SK-N-MC (cell line): ENCODE measurements at regions not wholly inside any gene's neighbourhood (a gene's known extent, or its start where the extent isn't known, plus 50 kb on each side); places are given as distances from the start of the nearest gene placed in this dataset.
"Not testable (repeated sequence)": the region's sequence is repeated elsewhere in the genome, so short reads cannot be mapped to it uniquely, and the experiment has no call there.

Source experiments
- DNase-seq: peaks from one replicate; pipeline ENCODE4 v3.0.0-alpha.2; 2011; ENCODE audit warnings: low read depth, low spot score
- H3K27ac ChIP-seq: fragments of 200-600 bp; sonication (generic); 2 replicates; pipeline ENCODE4 v1.5.1; 2016; ENCODE audit warnings: mixed run types
- H3K36me3 ChIP-seq: fragments of 200-600 bp; sonication (generic); 2 replicates; pipeline ENCODE4 v1.6.1; 2017; ENCODE audit warnings: antibody characterized with exemption, low read length, mixed read lengths; ENCODE audit not compliant: insufficient read depth
- H3K4me3 ChIP-seq: fragments of 200-600 bp; sonication (generic); 2 replicates; pipeline ENCODE4 v1.5.1; 2016
- H3K9ac ChIP-seq: fragments of 200-600 bp; sonication (generic); 2 replicates; pipeline ENCODE4 v1.8.0; 2017; ENCODE audit warnings: mixed run types, mixed read lengths; ENCODE audit not compliant: insufficient read length
- H3K9me3 ChIP-seq: fragments of 200-600 bp; sonication (generic); 2 replicates; pipeline ENCODE4 v1.6.1; 2017; ENCODE audit warnings: low read depth, mild to moderate bottlenecking, antibody characterized with exemption, low read length, moderate library complexity, mixed read lengths
- EZH2 ChIP-seq: fragments of 200-600 bp; sonication (generic); IDR thresholded peaks from one replicate; pipeline ENCODE4 v1.6.1; 2017; ENCODE audit warnings: antibody characterized with exemption
- FOXP2 ChIP-seq: optimal IDR thresholded peaks from 2 replicates; pipeline ENCODE3; 2011; ENCODE audit warnings: mild to moderate bottlenecking, moderate library complexity; ENCODE audit not compliant: insufficient read depth; ENCODE audit errors: extremely low read length, control extremely low read depth
- POLR2AphosphoS5 ChIP-seq: IDR thresholded peaks from 2 replicates; pipeline ENCODE4 v1.6.1; 2012; ENCODE audit warnings: mild to moderate bottlenecking, low read depth, low read length, borderline replicate concordance

GRCh38 chr6:90676516-90677300 is 89.8 kb upstream of the MAP3K7 start:
- Histone ChIP-seq H3K36me3 (no peaks in the 10 kb centered on the region), H3K4me3 (no peak overlapping the region), H3K27ac (no peak overlapping the region), H3K9ac (no peak overlapping the region), H3K9me3 (no peaks in the 10 kb centered on the region)
- no peak for DNase-seq
- no peak for TF ChIP-seq EZH2
- no peak for TF ChIP-seq POLR2AphosphoS5
- TF ChIP-seq FOXP2: no peak

GRCh38 chr6:90675107-90675506 is 88.2 kb upstream of the MAP3K7 start:
- not testable (repeated sequence) for DNase-seq, H3K9ac ChIP-seq, H3K27ac ChIP-seq, H3K36me3 ChIP-seq, H3K9me3 ChIP-seq, H3K4me3 ChIP-seq

GRCh38 chr6:90674077-90674476 is 87.2 kb upstream of the MAP3K7 start:
- not testable (repeated sequence) for H3K9me3 ChIP-seq, H3K4me3 ChIP-seq, DNase-seq, H3K36me3 ChIP-seq, H3K27ac ChIP-seq, H3K9ac ChIP-seq

GRCh38 chr6:90669846-90670245 is 83.0 kb upstream of the MAP3K7 start:
- DNase-seq: no peak
- TF ChIP-seq FOXP2 (no peak), POLR2AphosphoS5 (no peak), EZH2 (no peak)
- Histone ChIP-seq H3K36me3 (no peaks in the 10 kb centered on the region), H3K9me3 (no peaks in the 10 kb centered on the region), H3K4me3 (no peak overlapping the region), H3K27ac (no peak overlapping the region), H3K9ac (no peak overlapping the region)

- DNase-seq: no peak
- no peaks in the 10 kb centered on the region for H3K36me3 ChIP-seq
- no peak overlapping the region for H3K27ac ChIP-seq
- H3K9me3 ChIP-seq: no peaks in the 10 kb centered on the region
- no peak overlapping the region for H3K4me3 ChIP-seq
- TF ChIP-seq POLR2AphosphoS5 (no peak), EZH2 (no peak), FOXP2 (no peak)
- no peak overlapping the region for H3K9ac ChIP-seq
Observed at GRCh38 chr6:90669420-90669819, 82.5 kb upstream of the MAP3K7 start.

GRCh38 chr6:90668141-90668540 is 81.3 kb upstream of the MAP3K7 start:
- Histone ChIP-seq H3K27ac (no peak overlapping the region), H3K4me3 (no peak overlapping the region), H3K36me3 (no peaks in the 10 kb centered on the region), H3K9me3 (no peaks in the 10 kb centered on the region), H3K9ac (no peak overlapping the region)
- no peak for DNase-seq
- TF ChIP-seq EZH2: no peak
- TF ChIP-seq FOXP2: no peak
- TF ChIP-seq POLR2AphosphoS5: no peak

GRCh38 chr6:90663873-90664272 is 77.0 kb upstream of the MAP3K7 start:
- H3K27ac ChIP-seq: no peak overlapping the region
- no peaks in the 10 kb centered on the region for H3K36me3 ChIP-seq
- DNase-seq: no peak
- no peak overlapping the region for H3K4me3 ChIP-seq
- no peak overlapping the region for H3K9ac ChIP-seq
- TF ChIP-seq POLR2AphosphoS5 (no peak), FOXP2 (no peak), EZH2 (no peak)
- H3K9me3 ChIP-seq: no peaks in the 10 kb centered on the region

- no peak overlapping the region for H3K4me3 ChIP-seq
- H3K27ac ChIP-seq: no peak overlapping the region
- H3K9ac ChIP-seq: no peak overlapping the region
- no peaks in the 10 kb centered on the region for H3K9me3 ChIP-seq
- no peaks in the 10 kb centered on the region for H3K36me3 ChIP-seq
- no peak for DNase-seq
- TF ChIP-seq FOXP2 (no peak), POLR2AphosphoS5 (no peak), EZH2 (no peak)
Observed at GRCh38 chr6:90663106-90663505, 76.2 kb upstream of the MAP3K7 start.

GRCh38 chr6:90660931-90661330 is 74.1 kb upstream of the MAP3K7 start:
- DNase-seq: no peak
- no peak overlapping the region for H3K4me3 ChIP-seq
- H3K36me3 ChIP-seq: no peaks in the 10 kb centered on the region
- H3K27ac ChIP-seq: no peak overlapping the region
- H3K9ac ChIP-seq: no peak overlapping the region
- H3K9me3 ChIP-seq: no peaks in the 10 kb centered on the region
- TF ChIP-seq EZH2 (no peak), POLR2AphosphoS5 (no peak), FOXP2 (no peak)
